Activated CD8-positive, alpha-beta memory T cell treated with anti-CD3 and anti-CD28 coated beads for 48 hours (primary cell): ENCODE measurements at regions not wholly inside any gene's neighbourhood (a gene's known extent, or its start where the extent isn't known, plus 50 kb on each side); places are given as distances from the start of the nearest gene placed in this dataset.
"Not testable (repeated sequence)": the region's sequence is repeated elsewhere in the genome, so short reads cannot be mapped to it uniquely, and the experiment has no call there.

Source experiments
- DNase-seq, 3 experiments: peaks; one replicate each; pipeline ENCODE4 v3.0.0-alpha.2; 2020; ENCODE audit warnings: low read depth in 2 of 3, low spot score in 2 of 3

DNA sequence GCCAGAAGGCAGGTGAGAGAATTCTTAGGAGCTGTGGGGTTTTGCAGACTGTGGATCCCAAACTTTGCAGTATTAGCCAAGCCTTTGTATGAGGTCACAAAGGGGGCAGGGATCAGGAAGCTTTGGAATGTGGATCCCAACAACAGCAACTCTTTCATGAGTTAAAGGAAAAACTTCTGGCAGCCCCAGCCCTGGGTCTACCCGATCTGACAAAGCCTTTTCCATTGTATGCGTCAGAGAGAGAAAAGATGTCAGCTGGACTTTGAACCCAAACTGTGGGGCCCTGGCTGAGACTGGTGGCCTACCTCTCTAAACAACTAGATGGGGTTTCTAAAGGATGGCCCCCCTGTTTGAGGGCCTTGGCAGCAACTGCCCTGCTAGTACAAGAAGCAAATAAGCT lies 101.8 kb upstream of the OSBPL11 start:
- DNase-seq, result not testable (repeated sequence)

DNA sequence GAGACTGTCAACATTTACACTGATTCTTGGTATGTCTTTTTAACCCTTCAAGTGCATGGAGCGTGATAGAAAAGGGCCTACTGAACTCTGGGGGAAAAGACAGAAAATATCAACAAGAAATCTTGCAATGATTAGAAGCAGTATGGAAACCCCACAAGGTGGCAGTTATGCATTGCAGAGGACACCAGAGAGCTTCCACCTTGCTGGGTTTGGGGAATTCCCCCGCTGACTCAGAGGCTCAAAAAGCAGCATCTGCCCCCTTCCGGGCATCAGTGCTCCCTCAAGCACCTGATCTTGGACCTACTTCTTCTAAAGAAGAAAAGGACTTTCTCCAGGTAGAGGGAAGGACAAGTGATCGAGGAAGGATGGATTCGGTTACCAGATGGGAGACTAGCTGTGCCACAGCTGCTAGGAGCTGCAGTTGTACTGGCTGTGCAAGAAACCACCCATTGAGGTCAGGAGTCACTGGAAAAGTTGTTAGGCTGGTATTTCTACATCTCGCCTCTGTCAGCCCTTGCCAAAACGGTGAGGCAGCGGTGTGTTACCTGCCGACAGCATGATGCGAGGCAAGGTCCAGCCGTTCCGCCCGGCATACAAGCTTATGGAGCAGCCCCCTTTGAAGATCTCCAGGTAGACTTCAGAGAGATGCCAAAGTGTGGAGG lies 102.8 kb upstream of the OSBPL11 start:
- DNase-seq, result peak in 1 of 3 experiments; percentile 11

DNA sequence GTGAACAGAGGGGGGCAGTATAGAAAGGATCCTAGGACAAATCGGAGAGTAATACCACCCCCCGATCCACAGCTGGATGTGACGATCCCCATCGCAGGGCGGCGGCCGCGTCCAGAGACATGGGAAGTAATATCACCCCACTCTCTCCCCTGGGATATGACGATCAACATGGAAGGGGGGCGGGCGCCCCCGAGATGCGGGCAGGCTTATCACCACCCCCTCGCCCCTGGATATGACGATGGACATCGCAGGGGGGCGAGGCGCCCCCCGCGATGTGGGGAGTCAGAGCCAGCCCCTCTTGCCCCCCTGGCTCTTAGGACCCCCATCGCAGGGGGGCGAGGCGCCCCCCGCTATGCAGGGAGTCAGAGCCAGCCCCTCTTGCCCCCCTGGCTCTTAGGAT lies 120.4 kb upstream of the OSBPL11 start:
- no peak for DNase-seq

DNA sequence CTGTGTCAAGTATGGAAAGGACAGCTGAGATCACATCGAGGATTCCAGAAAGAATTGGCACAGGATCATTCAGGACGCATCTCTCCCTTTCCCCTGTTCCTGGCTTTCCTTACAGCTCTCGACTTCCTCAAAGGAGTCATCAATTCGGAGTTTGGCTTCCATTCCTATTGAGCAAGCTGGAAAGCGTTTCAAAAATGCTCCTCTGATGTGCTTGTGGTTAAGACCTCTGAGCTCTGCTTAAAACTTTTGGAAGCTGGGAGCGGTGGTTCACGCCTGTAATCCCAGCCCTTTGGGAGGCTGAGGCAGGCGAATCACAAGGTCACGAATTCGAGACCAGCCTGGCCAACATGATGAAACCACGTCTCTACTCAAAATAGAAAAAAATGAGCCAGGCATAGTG lies 136.9 kb upstream of the OSBPL11 start:
- not testable (repeated sequence) for DNase-seq

DNA sequence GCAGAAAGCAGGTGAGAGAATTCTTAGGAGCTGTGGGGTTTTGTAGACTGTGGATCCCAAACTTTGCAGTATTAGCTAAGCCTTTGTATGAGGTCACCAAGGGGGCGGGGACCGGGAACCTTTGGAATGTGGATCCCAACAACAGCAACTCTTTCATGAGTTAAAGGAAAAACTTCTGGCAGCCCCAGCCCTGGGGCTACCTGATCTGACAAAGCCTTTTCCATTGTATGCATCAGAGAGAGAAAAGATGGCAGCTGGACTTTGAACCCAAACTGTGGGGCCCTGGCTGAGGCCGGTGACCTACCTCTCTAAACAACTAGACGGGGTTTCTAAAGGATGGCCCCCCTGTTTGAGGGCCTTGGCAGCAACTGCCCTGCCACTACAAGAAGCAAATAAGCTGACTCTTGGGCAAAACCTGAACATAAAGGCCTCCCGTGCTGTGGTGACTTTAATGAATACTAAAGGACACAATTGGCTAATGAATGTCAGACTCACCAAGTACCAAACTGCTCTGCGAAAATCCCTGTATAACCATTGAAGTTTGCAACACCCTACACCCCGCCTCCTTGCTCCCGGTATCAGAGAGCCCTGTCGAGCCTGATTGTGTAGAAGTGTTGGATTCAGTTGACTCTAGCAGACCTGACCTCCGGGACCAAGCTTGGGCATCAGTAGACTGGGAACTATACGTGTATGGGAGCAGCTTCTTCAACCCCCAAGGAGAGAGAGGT lies 146.9 kb upstream of the OSBPL11 start:
- not testable (repeated sequence) for DNase-seq

- peak in 1 of 3 experiments; percentile 5 for DNase-seq
Observed at GRCh38 chr3:125742845-125743244, 147.5 kb upstream of the OSBPL11 start.

DNA sequence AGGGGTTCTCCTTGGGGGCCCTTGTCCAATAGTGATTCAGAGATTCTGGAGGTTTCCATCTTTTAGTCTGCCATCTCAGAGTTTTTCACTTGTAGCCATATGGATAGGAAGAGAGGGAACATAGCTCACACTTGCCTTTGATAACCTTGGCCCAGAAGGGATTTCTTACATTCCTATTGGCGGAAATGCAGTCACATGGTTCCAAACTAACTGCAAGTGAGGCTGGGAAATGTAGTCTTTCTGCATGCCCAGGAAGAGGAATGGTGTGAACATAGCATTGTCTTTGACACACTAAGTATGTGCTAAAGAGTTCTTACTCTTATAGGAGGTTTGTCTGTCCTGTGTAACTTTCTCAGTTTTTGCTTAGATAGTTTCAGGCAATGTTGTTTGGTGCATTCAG lies 161.8 kb upstream of the OSBPL11 start:
- DNase-seq, result not testable (repeated sequence)

- not testable (repeated sequence) for DNase-seq
Observed at GRCh38 chr3:125758641-125759130, 163.4 kb upstream of the OSBPL11 start.

DNA sequence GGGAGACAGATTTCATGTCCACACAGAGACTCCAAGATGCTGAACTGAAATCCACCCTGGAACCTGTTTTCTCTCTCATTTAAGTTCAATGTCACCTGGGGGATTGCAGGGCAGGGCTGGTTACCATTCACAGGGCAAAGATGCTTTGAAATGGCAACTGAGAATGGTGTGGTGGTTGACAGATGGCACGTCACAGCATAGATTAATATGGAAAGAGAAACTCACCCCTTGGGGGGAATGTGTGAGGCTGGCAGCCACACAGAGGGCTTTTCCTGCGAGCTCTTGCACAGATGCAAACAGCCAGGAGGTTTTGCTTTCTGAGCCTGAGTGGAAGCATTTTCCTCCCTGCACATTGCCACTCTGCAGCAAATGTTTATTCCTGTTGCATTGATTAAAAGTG lies 167.3 kb upstream of the OSBPL11 start:
- not testable (repeated sequence) for DNase-seq

DNA sequence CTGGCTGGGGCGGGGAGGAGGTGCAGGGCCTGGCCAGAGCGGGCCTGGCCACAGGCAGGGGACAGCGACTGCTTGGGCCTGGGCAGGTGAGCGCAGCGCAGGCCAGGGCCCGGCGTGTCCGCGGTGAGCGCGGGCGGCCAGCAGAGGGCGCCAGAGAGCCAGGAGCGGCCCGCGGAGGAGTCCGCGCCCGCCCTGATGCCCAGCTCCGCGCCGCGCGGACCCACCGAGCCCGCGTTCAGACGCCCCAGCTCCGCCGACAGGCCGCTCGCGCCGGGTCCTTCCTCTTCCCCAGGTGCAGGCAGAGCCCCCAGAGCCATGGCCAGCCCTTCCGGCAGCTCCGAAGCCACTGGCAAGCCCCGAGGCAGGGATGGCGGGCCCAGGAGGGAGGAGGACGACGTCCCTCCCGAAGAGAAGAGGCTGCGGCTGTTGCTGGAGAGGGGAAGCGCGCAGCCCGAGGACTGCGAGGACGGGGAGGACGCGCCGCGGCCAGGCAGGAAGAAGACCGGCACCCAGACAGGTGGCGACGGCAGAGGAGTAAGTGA lies 171.1 kb upstream of the OSBPL11 start:
- peak; percentile 31 to 59 (median 49) for DNase-seq

DNA sequence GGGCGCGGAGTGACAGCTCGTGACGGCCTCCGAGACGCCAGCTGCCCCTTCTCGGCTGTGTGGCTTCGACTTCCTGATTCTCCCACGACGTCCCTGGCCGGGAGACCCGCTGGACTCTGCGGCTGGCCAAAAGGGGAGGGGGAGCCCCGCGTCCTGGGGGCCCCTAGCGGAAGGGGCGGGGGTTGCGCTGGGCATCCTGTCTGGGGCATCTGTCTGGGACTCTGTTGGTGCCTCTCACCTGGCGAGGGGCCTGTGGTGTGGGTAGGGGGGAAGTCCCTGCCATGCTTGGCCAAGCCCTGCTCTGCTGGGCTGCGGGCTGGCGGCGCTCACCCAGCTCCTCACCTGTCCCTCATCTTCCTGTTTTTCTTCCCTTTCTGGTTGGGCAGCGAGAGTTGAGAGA lies 171.6 kb upstream of the OSBPL11 start:
- DNase-seq, result not testable (repeated sequence)

- DNase-seq, result no peak
Observed at GRCh38 chr3:125767641-125768040, 172.3 kb upstream of the OSBPL11 start.

DNA sequence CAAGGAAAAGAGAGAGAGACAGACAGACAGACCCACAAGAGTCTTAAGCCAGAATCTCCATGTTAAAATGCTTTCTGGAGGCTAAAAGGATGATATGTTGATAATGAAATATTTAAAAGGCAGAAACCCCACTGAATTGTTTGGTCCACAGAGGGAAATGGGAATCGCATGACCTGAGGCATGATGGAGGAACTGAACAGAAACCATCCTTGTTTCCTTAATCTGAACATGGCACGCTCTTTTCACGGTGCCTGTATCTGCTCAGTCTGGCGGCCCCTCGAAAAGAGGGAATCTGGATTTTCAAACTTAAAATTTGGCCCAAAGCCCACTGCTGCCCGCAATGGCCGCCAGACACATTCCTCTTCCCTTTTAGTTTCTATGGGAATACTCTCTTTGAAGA lies 173.5 kb upstream of the OSBPL11 start:
- not testable (repeated sequence) for DNase-seq

DNA sequence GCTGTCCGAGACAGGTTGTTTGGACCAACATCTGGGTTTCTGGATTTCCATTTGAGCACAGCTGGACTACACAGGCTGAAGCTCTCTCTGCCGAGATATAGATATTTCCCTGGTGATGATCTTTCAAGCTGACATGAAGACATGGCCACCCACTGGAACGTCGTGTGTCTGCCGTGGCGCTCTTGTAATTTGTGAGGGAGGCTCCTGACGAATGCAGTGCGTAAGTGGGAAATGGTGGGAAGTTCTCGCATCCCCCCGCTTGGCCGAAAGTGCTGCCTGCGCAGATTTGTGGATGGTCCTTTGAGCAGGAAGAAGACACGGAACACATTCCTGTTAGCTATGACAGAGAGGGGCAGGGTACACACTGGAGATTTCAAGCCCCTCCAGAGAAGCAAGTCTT lies 176.2 kb upstream of the OSBPL11 start:
- DNase-seq, result not testable (repeated sequence)

DNA sequence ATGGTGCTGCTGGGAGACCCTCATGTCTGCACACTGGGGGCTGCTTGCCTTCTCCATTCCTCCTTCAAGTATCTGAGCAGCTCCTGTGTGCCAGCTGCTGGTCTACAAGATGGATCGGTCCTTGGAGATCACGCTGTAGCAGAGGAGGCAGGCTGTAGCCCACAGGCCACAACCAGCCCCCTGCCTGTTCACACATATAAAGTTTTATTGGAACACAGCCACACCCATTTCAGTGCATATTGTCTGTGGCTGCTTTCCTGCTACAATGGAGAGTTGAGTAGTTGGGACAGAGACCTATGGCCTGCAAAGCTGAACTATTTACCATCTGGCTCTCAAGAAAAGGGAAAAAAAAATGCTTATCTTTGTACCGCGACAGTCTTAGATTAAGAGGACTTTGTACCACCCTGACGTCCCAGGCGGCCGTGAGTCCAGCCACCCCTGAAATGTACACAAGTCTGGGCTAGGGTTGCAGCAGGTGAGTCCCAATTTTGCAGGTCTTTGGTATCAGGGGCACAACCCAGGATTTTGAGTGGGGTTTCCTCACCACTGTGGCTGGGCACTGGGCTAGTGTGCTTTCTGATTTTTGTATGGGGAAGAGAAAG lies 179.2 kb upstream of the OSBPL11 start:
- DNase-seq, result not testable (repeated sequence)

- DNase-seq, result not testable (repeated sequence)
Observed at GRCh38 chr3:125775106-125775505, 179.8 kb upstream of the OSBPL11 start.

DNA sequence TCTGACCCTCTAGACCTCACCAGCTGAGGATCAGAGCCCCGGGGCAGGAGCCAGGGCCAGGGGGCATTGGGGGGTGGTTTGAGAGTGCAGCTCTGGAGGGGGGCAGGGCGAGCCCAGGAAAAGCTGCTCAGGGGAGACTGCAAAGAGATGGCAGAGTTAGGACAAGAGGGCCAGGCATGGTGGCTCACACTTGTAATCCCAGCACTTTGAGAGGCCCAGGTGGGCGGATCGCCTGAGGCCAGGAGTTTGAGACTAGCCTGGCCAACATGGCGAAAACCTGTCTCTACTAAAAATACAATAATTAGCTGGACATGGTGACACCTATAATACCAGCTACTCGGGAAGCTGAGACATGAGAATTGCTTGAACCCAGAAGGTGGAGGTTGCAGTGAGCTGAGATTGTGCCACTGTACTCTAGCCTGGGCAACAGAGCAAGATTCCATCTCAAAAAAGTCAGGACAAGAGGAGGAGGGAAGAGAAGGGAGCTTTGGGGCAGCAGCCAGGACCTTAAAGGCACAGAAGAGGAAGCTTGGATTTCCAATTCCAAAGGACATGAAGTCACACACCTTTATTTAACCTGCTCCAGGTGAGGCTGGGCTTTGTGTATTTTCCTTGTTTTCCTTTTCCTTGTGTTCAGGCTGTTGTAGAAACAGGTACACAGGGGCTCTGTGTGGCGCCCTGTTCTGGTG lies 180.5 kb upstream of the OSBPL11 start:
- DNase-seq, result not testable (repeated sequence)

DNA sequence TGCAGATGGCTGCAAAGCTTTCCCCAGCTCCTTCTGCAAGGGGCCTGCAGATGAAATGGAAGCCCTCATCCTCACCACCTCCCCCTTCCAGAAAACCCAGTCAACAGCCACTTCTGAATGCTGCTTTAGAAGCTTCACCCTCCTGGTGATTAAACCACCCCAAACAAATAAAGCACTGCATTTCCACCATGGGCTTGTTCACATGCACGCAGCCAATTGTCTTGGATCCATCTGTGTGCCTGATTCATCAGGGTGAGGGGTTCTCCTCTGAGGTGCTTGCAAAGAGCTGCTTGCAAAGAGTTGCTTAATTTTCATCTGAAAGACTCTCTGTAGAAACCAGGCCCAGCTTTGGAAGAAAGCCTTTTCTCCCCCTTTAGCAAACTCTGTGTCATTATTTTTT lies 184.0 kb upstream of the OSBPL11 start:
- DNase-seq, result not testable (repeated sequence)

GRCh38 chr3:125779918-125780317 lies 184.6 kb upstream of the OSBPL11 start:
- not testable (repeated sequence) for DNase-seq

DNA sequence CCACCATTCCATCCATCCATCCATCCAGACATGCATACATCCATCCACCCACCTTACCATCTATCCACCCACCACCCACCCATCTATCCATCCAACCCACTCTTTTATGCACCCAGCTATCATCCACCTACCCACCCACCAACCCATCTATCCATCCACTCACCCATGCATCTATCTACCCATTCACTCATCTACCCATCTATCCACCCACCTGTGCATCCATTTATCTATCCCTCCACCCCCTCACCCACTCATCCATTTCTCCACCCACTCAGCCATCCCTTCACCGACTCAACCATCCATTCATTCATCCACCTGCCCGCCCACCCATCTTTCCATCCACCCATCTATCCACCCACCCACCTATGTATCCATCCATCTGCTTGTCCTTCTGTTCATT lies 186.4 kb upstream of the OSBPL11 start:
- DNase-seq, result not testable (repeated sequence)

- not testable (repeated sequence) for DNase-seq
Observed at GRCh38 chr3:125790312-125790711, 178.7 kb upstream of the ROPN1B start.
